ENCODE measurements at regions not wholly inside any gene's neighbourhood (a gene's known extent, or its start where the extent isn't known, plus 50 kb on each side); places are given as distances from the start of the nearest gene placed in this dataset.
A peak's percentile ranks its signal among the peaks of the same experiment; 100 is the strongest.
"Not testable (repeated sequence)": the region's sequence is repeated elsewhere in the genome, so short reads cannot be mapped to it uniquely, and the experiment has no call there.

DNA sequence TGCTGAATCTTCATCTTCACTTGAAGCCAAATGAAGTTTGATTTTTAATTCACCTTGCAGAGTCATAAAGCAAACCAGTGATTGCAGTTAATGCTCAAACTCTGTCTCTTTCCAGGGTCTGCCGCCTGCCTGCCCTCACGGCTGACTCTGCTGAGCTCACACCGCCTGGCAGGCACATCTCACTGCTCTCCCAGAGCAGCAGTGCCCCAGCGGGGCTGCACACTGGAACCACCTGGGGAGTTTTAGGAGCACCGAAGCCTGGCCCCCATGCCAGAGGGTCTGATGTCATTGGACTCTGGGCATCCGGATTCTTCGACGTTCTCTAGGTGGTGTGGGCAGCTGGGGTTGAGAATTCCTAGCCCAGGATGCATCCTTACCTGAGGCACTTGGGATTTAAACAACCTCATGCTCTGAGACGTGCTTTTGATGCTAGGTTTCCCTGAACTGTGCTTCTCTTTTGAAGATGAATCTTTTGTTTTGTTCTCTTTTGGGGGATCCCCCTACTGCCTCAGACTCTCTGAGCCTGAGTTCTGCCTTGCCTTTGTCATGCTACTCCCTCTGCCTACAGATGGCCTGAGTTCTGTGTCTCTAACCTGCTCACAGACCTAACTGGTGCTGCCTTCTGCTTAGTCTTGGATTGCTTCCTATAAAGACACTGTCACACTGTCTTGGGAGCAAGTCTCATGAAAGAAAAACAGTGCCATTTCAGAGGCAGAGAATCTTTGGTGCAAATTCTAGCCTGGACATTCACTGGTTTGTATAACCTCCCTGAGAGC is 438.1 kb upstream of the CCL2 start:
- DNase-seq: no peak

DNA sequence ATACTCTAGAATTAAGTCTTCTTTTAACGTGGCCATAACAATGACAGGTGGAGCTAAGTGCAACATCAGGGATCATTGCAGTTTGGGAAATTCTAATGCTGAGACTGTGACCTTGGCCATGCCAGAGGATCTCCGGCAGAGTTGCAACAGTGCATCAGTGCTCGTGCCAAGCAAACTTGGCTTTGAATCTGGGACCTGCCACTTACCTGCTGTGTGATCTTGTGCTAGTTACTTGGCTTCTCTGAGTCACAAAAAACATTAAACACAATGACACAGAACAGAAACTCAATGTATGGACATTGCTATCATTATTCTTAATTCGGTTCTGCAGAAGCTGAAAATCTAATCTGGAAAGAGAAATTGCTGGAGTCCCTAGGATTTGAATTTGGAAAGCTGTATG is 435.5 kb upstream of the CCL2 start:
- no peak for DNase-seq

DNA sequence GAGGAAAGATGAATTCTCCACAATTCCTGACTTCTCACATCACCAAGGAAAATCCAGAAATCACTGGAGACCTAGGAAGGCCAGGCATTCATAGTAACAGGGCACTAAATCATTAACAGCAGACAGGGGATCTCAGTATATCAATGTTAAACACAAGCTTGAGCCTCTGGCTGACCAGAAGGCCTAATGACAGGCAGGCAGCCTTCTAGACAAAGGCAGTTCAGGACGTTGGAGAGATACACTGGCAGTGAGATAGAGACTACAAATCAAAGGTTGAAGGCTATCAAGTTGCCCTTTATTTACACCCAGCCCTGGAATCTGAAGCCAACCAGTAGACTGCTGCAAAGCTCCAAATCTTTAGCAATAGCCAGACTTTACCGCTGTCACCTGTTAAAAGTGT is 422.8 kb upstream of the CCL2 start:
- DNase-seq: no peak

DNA sequence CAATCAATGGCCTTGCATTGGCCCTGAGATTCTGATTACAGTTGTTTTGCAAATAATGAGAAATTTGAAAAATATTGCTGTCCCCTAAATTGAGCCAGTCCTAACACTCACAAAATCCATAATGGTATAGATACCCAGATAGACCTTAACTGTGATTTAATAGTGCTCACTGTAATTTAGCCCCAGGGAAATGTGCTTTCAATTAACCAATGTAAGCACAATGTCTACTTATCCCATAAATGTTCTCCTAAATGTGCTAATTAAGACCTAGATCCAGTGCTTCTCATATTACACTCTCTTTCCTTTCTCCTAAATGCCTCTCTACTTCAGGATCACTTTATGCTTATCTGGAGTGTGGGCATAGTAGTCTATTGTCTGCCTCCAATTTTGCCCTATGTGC is 417.8 kb upstream of the CCL2 start:
- DNase-seq: no peak

DNA sequence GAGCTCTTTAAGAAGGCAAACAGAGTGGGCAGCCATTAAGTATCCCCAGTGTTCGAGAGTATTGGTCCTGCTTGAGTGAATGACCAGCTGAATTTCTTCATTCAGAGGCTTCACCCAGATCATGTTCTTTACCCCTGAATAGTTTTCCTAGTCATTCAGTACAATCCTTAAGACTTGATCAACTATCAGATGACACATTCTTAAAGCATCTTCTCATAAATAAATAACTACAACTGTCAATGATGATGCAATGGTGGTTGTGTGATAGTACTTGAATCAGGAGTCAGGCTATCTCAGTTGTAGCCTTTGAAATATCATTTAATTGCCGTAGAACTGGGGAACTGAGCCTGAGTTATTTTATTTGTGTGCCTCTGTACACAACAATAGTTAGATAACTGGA is 416.8 kb upstream of the CCL2 start:
- no peak for DNase-seq

DNA sequence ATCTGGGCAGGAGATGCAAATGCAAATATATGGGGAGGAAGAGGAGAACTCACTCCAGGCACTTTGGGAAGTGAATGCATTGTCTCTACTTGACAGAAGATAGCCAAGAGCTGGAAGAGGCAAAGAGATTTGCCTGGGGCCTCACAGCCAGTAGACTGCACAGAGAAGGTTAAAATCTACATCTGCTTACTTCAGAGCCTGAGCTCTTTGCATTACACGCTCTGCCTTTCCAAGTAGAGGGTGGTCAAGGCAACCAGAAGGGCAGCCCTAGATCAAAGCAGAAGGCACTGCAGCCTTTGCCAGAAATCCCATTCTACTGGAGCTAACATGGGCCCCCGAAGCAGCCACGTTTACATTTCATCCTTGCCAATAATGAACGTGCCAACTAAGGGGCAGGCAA is 407.2 kb upstream of the CCL2 start:
- DNase-seq: no peak

DNA sequence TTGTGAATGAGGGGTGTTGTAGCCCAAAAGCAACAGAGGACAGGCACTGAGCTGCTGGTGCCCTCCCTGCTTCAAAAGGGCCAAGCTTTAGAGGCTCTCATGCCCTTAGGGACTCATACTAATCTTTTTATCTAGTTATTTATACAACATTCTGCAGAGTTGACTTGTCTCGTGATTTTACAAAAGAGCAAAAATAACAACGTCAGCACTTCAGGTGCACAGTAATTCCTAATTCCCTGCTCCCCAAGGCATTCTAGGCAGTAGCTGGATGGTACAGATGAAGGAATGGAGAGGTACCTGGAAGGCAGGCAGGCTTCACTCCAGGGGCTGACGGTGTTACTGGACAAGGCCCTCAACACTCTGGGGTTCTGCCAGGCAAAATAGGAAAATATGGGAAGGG is 406.7 kb upstream of the CCL2 start:
- DNase-seq: no peak

DNA sequence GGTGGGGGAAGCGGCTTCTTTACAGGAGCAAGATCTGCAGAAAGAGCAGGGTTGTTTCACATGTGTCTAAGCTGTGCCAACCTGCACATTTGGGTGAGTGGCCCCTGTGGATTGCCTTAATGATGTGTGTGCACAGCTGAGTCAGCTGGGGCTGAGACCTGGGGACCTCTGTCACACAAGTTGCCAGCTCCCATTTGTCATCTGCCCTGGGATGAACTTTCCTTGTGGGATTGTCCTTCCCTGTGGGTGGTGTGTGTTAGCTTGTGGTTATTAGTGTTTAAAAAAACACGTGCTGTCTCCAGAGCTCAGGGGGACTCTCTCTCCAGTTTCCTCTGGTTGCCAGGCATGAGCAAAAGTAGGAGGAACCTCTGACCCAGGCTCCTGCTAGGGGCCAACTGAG is 400.5 kb upstream of the CCL2 start:
- DNase-seq: no peak

DNA sequence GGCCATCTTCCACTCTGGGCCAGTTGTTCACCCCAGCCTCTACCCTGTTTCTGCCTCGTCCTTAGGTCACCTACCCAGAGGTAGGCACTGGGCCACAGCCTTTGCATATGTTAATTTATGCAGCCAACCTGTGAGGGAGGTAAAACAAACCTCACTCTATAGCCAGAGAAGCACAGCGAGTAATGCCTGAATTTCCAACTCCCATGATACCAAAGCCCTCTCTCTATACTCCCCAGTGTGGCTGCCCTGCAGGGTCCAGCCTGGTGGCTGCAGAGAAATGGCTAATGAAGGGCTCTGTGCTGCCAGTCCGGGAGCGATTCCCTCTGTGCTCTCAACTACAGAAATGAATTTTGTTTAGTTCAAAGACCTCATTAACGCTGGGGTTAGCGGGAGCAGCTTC is 397.0 kb upstream of the CCL2 start:
- no peak for DNase-seq

DNA sequence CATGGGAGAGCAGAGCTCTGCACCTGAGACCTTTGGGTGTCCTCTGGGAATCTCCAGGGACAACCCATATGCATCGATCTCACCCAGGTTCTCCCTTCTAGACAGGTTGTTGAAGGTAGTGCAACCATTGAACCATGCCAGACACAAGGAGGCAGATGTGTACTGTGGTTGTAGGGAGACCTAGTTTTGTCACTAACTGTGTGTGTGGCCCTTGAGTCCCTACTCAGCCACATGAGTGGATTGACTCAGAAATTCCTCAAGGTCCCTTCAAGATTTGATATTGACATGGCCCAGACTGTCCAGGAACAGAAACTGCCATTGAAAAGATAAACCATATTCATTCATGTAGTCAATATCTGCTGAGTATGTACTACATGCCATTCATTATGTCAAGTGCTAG is 396.4 kb upstream of the CCL2 start:
- DNase-seq: no peak

DNA sequence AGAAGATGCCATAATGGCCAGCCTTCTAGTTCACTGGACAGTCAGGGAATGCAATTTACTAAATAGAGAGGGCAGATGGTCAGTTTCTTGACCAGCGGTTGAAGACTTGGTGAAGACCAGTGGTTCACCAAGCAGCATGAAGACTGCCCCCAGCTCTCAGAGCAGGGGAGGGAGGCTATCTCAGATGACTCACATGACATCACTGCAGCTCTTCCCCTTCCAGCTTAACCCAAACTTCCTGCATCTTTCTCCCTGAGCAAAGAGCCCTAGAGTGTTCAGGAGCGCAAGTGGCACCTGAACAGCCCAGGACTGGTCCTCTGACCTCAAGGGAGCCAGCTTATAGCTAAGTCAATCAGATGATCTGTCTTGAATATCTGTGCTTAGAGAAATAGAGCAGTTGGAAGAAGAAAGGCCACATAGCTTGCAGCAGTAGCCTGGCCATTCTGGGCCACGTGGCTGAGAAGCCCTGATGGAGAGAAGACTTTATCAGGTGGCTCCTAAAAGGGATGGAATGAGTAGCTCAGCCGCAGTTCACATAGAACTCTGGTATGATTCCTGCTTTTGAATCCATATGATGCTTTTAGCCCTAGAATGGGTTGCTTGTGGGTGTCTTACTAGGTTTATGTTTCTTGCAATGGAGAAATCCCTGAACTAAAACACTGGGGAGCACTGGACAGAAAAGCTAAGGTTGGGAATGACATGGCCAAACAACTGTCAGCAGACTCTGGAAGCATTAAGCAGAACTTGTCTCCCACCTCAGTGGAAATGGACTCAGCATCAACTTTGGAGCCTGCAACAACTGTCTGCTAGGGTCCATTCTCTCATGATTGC is 392.1 kb upstream of the CCL2 start:
- DNase-seq: no peak

DNA sequence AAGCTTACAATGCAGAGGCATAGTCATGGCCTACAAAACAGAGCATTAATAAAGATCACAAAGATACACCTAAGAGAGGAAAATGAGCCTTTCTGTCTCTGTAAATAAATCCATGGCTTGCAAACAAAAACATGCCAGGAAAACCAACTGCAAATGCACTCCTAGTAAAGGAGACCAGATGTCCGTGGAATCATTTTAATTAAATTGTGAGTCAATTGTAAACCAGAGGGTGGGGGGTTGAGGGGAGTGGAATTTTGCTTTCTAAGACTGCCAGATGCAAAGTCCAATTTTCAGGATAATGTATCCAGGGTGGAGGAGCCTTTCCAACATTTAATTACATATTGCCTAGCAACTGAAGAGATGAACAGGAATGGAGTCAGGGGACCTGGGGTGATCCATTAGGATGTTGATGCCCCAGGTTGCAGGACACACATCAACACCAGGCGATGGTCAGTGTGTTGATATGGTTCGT is 390.3 kb upstream of the CCL2 start:
- no peak for DNase-seq

DNA sequence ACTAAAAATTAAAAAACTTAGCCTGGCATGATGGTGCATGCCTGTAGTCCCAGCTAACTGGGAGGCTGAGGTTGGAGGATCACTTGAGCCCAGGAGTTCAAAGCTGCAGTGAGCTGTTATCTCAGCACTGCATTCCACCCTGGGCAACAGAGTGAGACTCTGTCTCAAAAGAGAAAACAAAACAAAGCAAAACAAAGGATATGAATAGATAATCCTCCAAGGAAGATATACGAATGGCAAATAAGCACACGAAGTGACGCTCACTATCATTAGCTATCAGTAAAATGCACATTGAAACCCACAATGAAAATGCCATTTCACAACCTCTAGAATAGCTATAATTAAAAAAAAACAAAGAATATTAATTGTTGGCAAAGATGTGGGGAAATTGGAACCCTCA is 386.2 kb upstream of the CCL2 start:
- DNase-seq: no peak

DNA sequence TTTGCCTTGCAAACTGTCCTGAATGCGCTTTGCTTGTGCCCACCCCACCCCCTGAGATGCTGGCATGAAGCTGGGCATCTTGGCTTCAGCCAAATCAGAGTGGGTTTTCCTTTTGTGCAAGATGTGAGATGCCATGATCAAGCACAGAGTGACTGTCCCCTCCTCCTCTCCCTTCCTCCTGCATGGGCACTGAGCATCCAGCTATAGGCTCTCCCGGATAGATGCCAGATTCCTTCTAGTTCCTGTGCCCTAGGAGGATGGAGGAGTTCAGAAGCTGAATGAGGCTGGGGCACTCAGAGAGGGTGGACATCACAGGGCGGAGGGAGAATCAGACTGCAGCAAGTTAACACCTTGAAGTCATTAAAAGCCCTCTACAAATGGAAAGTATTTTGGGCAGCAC is 384.1 kb upstream of the CCL2 start:
- no peak for DNase-seq

DNA sequence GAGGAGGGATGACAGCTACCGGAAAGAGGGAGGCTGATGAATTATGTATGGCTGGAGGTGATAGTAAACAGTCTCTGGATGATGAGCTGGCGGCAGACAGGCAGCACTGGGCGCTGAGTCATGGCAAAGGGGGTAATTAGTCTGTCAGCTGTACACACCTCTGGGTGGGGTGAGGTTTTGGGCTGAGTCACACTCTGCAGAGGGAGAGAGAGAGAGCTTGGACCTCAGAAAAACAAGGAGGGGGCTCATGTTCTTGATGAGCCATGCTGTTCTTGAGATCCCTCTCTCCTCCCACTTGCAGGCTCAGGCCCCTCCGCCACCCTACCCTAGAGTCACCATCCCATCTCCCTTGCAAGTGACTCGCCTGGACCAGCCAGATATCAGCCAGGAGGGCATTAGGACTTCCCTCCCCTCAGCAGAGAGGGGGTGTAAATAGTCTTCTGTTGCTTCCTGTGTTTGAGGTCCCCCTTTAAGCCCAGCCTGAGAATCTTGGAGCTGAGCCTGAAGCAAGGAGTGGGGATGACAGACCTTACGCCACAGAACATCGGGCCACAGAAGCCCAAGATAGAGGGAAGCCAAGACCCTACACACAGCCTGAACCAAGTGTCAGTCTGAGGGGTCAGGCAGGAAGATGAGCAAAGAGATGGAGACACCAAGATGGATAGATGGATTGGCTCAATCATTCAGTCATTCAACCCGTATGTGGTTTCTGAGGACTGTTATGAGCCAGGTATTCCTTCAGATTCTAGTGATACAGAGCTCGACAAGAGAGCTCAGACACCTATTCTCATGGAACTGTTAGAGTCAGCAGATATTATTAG is 383.2 kb upstream of the CCL2 start:
- peak in 1 of 56 donors; percentile 2 for DNase-seq

DNA sequence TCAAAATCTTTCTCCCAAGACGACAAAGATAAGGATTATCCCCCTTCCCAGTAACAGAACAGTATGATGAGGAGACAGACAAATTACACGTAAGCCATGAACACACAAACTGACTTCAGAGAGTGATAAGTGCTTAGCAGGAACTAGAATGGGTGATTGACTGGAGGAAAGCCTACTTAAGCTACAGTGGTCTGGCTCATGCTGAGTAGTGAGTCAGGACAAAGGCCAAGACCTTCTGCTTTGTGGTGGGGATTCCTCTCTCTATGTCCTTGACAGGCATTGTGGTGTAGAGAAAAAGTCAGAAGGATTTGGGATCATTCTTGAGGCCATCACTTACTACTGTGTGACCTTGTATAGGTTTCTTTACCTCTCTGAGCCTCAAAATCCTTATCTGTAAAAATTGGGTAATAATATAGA is 381.9 kb upstream of the CCL2 start:
- no peak for DNase-seq

DNA sequence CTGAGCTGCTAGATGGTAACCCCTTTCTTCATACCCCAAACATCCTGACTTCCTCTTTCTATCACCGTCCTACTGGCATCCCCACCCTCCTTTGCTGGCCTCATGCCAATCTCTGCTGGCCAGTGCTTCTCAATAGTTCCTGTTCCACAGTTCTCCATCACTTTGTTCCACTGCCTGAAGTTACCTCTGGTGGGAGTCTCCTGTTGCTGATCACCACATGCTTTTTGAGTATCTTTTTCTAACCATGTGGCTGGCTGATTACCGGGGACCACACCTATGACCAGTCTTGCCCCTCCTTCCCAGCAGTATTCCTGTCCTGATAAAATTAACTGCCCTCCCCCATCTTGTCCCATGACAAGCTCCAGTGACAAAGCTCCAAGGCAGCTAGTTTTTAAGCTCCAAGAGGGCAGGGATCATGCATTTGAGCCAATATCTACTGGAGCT is 380.4 kb upstream of the CCL2 start:
- no peak for DNase-seq

DNA sequence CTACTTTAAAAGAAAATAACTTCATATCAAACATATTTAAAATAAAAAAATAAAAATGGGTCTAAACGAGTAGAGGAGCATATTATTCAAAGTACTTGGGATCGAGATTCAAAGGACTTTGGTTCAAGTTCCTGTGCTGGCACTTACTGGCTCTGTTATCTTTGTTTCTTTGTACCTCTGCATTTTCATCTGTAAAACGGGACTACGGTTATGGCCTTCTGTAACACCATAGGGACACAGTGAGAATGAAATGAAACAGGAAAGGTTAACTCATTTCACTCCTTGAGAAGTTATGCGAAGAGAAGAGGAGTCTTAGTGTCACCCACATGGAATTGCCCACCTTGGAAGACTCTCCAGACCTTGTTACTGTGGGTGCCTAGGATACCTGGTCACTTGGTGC is 379.1 kb upstream of the CCL2 start:
- DNase-seq: no peak

DNA sequence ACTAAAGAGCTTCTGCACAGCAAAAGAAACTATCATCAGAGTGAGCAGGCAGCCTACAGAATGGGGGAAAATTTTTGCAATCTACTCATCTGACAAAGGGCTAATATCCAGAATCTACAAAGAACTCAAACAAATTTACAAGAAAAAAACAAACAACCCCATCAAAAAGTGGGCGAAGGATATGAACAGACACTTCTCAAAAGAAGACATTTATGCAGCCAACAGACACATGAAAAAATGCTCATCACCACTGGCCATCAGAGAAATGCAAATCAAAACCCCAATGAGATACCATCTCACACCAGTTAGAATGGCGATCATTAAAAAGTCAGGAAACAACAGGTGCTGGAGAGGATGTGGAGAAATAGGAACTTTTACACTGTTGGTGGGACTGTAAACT is 372.8 kb upstream of the CCL2 start:
- not testable (repeated sequence) for DNase-seq

DNA sequence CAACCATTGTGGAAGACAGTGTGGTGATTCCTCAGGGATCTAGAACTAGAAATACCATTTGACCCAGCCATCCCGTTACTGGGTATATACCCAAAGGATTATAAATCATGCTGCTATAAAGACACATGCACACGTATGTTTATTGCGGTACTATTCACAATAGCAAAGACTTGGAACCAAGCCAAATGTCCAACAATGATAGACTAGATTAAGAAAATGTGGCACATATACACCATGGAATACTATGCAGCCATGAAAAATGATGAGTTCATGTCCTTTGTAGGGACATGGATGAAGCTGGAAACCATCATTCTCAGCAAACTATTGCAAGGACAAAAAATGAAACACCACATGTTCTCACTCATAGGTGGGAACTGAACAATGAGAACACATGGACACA is 372.4 kb upstream of the CCL2 start:
- DNase-seq: not testable (repeated sequence)

DNA sequence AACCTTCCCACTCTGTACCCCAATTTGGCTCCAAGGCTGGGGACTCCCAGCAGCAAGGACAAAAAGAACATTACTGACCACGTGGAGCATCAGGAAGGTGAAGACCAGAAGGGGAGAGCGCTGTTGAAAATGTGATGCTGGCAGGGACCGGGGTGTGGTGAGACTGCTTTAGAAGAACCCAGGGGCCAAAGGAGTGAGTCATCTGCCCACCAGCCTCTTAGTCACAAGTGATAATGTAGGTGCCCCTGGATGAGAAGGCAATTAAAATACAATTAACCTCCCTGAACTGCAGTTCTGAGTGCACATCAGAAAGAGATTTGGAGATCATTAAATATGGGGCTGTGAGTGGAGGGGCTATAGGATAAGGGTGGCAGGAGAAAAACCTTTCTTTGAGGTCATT is 366.6 kb upstream of the CCL2 start:
- no peak for DNase-seq

DNA sequence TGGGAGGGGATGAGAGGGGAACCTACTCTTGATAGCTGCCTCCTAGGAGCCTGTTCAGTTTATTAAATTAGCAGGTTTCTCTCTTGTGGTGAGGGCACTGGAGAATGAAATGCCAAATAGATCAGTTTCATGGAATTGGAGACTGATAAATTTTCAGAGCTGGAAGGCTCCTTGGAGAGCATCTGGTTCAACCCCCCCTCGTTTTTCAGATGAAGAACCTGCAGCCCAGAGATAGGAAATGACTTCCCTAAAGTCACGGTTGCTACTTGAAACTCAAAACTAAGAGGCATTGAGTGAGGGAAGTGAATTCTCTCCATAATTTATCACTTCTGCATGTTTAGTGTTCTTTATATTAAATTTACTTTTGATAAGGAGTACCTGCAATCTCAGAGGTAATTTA is 366.0 kb upstream of the CCL2 start:
- no peak for DNase-seq
